ENCODE measurements at regions not wholly inside any gene's neighbourhood (a gene's known extent, or its start where the extent isn't known, plus 50 kb on each side); places are given as distances from the start of the nearest gene placed in this dataset.

- Mint-ChIP-seq H3K4me1 (ENCODE audit: low read depth in 2 of 2) (peaks cover 0 to 19% of the 10 kb centered on the region in 2 donors), H3K27me3 (no peaks in the 10 kb centered on the region), H3K4me3 (no peak overlapping the region)
Observed at GRCh38 chr3:177515786-177516157, 318.5 kb upstream of the TBL1XR1 start.

GRCh38 chr3:177516158-177517011 is 319.1 kb upstream of the TBL1XR1 start:
- H3K4me1 Mint-ChIP-seq (ENCODE audit: low read depth in 2 of 2): peaks cover 0 to 19% of the 10 kb centered on the region in 2 donors
- H3K27ac Mint-ChIP-seq: no peak overlapping the region
- no peaks in the 10 kb centered on the region for H3K36me3 Mint-ChIP-seq (ENCODE audit: insufficient read depth)
- no peak overlapping the region for H3K4me3 Mint-ChIP-seq
- H3K9me3 Mint-ChIP-seq: no peaks in the 10 kb centered on the region
- ATAC-seq (replicated peaks): no peak
- DNase-seq: no peak
- no peaks in the 10 kb centered on the region for H3K27me3 Mint-ChIP-seq

More at GRCh38 chr3:177515786-177516157, 318.5 kb upstream of the TBL1XR1 start:
- ATAC-seq (replicated peaks) (no peak), DNase-seq (no peak)
- Mint-ChIP-seq H3K36me3 (ENCODE audit: insufficient read depth) (no peaks in the 10 kb centered on the region), H3K27ac (no peak overlapping the region), H3K9me3 (no peaks in the 10 kb centered on the region)

GRCh38 chr3:177517906-177518305 is 320.6 kb upstream of the TBL1XR1 start:
- no peak for DNase-seq
- Mint-ChIP-seq H3K4me3 (no peak overlapping the region), H3K36me3 (ENCODE audit: insufficient read depth) (no peaks in the 10 kb centered on the region), H3K27ac (peak overlapping the region in 1 of 2 donors; percentile 57), H3K9me3 (no peaks in the 10 kb centered on the region), H3K4me1 (ENCODE audit: low read depth in 2 of 2) (peaks cover 0 to 17% of the 10 kb centered on the region in 2 donors), H3K27me3 (no peaks in the 10 kb centered on the region)
- ATAC-seq (replicated peaks): no peak

GRCh38 chr3:177519588-177519987 is 322.3 kb upstream of the TBL1XR1 start:
- no peaks in the 10 kb centered on the region for H3K27me3 Mint-ChIP-seq
- DNase-seq: no peak
- H3K9me3 Mint-ChIP-seq: no peaks in the 10 kb centered on the region
- no peak overlapping the region for H3K4me3 Mint-ChIP-seq
- no peak for ATAC-seq (replicated peaks)
- peaks cover 2 to 15% of the 10 kb centered on the region in 2 donors for H3K4me1 Mint-ChIP-seq (ENCODE audit: low read depth in 2 of 2)
- H3K27ac Mint-ChIP-seq: no peak overlapping the region
- no peaks in the 10 kb centered on the region for H3K36me3 Mint-ChIP-seq (ENCODE audit: insufficient read depth)

GRCh38 chr3:177521305-177521704 is 324.0 kb upstream of the TBL1XR1 start:
- DNase-seq: no peak
- H3K27me3 Mint-ChIP-seq: no peaks in the 10 kb centered on the region
- H3K4me1 Mint-ChIP-seq (ENCODE audit: low read depth in 2 of 2): peaks cover 8 to 24% of the 10 kb centered on the region in 2 donors
- no peak overlapping the region for H3K27ac Mint-ChIP-seq
- H3K9me3 Mint-ChIP-seq: no peaks in the 10 kb centered on the region
- H3K36me3 Mint-ChIP-seq (ENCODE audit: insufficient read depth): no peaks in the 10 kb centered on the region
- ATAC-seq (replicated peaks): no peak
- H3K4me3 Mint-ChIP-seq: no peak overlapping the region

GRCh38 chr3:177522051-177522450 is 324.8 kb upstream of the TBL1XR1 start:
- H3K36me3 Mint-ChIP-seq (ENCODE audit: insufficient read depth): no peaks in the 10 kb centered on the region
- DNase-seq (no peak), ATAC-seq (replicated peaks) (no peak)
- H3K4me3 Mint-ChIP-seq: no peak overlapping the region
- H3K4me1 Mint-ChIP-seq (ENCODE audit: low read depth in 2 of 2): peaks cover 9 to 24% of the 10 kb centered on the region in 2 donors
- H3K9me3 Mint-ChIP-seq: no peaks in the 10 kb centered on the region
- H3K27me3 Mint-ChIP-seq: no peaks in the 10 kb centered on the region
- no peak overlapping the region for H3K27ac Mint-ChIP-seq

- no peak overlapping the region for H3K27ac Mint-ChIP-seq
- DNase-seq (no peak), ATAC-seq (replicated peaks) (no peak)
- no peaks in the 10 kb centered on the region for H3K36me3 Mint-ChIP-seq (ENCODE audit: insufficient read depth)
- H3K4me3 Mint-ChIP-seq: no peak overlapping the region
- peaks cover 9 to 19% of the 10 kb centered on the region in 2 donors for H3K4me1 Mint-ChIP-seq (ENCODE audit: low read depth in 2 of 2)
- no peaks in the 10 kb centered on the region for H3K27me3 Mint-ChIP-seq
- no peaks in the 10 kb centered on the region for H3K9me3 Mint-ChIP-seq
Observed at GRCh38 chr3:177523067-177523675, 325.9 kb upstream of the TBL1XR1 start.

GRCh38 chr3:177523872-177524438 is 326.7 kb upstream of the TBL1XR1 start:
- DNase-seq: no peak
- H3K36me3 Mint-ChIP-seq (ENCODE audit: insufficient read depth): no peaks in the 10 kb centered on the region
- ATAC-seq (replicated peaks): no peak
- H3K9me3 Mint-ChIP-seq: no peaks in the 10 kb centered on the region
- H3K4me1 Mint-ChIP-seq (ENCODE audit: low read depth in 2 of 2): peaks cover 13 to 20% of the 10 kb centered on the region in 2 donors
- H3K4me3 Mint-ChIP-seq: no peak overlapping the region
- H3K27me3 Mint-ChIP-seq: no peaks in the 10 kb centered on the region
- peak overlapping the region in 1 of 2 donors; percentile 38 for H3K27ac Mint-ChIP-seq

GRCh38 chr3:177524742-177525141 is 327.5 kb upstream of the TBL1XR1 start:
- Mint-ChIP-seq H3K4me1 (ENCODE audit: low read depth in 2 of 2) (peaks cover 13 to 19% of the 10 kb centered on the region in 2 donors), H3K4me3 (no peak overlapping the region), H3K36me3 (ENCODE audit: insufficient read depth) (no peaks in the 10 kb centered on the region), H3K9me3 (no peaks in the 10 kb centered on the region), H3K27me3 (no peaks in the 10 kb centered on the region), H3K27ac (peak overlapping the region in 1 of 2 donors; percentile 44)
- no peak for DNase-seq
- no peak for ATAC-seq (replicated peaks)

GRCh38 chr3:177525414-177525813 is 328.1 kb upstream of the TBL1XR1 start:
- DNase-seq (no peak), ATAC-seq (replicated peaks) (no peak)
- H3K36me3 Mint-ChIP-seq (ENCODE audit: insufficient read depth): no peaks in the 10 kb centered on the region
- H3K9me3 Mint-ChIP-seq: no peaks in the 10 kb centered on the region
- H3K27ac Mint-ChIP-seq: peak overlapping the region in 1 of 2 donors; percentile 44
- no peaks in the 10 kb centered on the region for H3K27me3 Mint-ChIP-seq
- H3K4me3 Mint-ChIP-seq: no peak overlapping the region
- peaks cover 13 to 19% of the 10 kb centered on the region in 2 donors for H3K4me1 Mint-ChIP-seq (ENCODE audit: low read depth in 2 of 2)

- Mint-ChIP-seq H3K4me3 (no peak overlapping the region), H3K4me1 (ENCODE audit: low read depth in 2 of 2) (peaks cover 13 to 19% of the 10 kb centered on the region in 2 donors), H3K36me3 (ENCODE audit: insufficient read depth) (no peaks in the 10 kb centered on the region), H3K27me3 (no peaks in the 10 kb centered on the region), H3K27ac (no peak overlapping the region), H3K9me3 (no peaks in the 10 kb centered on the region)
- no peak for ATAC-seq (replicated peaks)
- DNase-seq: no peak
Observed at GRCh38 chr3:177525987-177526712, 328.9 kb upstream of the TBL1XR1 start.

- Mint-ChIP-seq H3K4me3 (no peak overlapping the region), H3K9me3 (no peaks in the 10 kb centered on the region), H3K27me3 (no peaks in the 10 kb centered on the region), H3K27ac (no peak overlapping the region), H3K4me1 (ENCODE audit: low read depth in 2 of 2) (peaks cover 13 to 19% of the 10 kb centered on the region in 2 donors), H3K36me3 (ENCODE audit: insufficient read depth) (no peaks in the 10 kb centered on the region)
- no peak for ATAC-seq (replicated peaks)
- DNase-seq: no peak
Observed at GRCh38 chr3:177527182-177527581, 329.9 kb upstream of the TBL1XR1 start.

- Mint-ChIP-seq H3K27me3 (no peaks in the 10 kb centered on the region), H3K36me3 (ENCODE audit: insufficient read depth) (no peaks in the 10 kb centered on the region), H3K4me3 (no peak overlapping the region), H3K9me3 (no peaks in the 10 kb centered on the region), H3K4me1 (ENCODE audit: low read depth in 2 of 2) (peaks cover 13 to 19% of the 10 kb centered on the region in 2 donors), H3K27ac (peak overlapping the region in 1 of 2 donors; percentile 76)
- ATAC-seq (replicated peaks) (no peak), DNase-seq (no peak)
Observed at GRCh38 chr3:177528306-177529070, 331.2 kb upstream of the TBL1XR1 start.

Data from effector memory CD8-positive, alpha-beta T cell (primary cell).